Pancreas (tissue), 10 donors: ENCODE measurements at regions not wholly inside any gene's neighbourhood (a gene's known extent, or its start where the extent isn't known, plus 50 kb on each side); places are given as distances from the start of the nearest gene placed in this dataset.

Experiments
- ATAC-seq, 4 donors: fragments of 200-7000 bp; cut with Tn5 transposase; one replicate each; pipeline versions ENCODE4 v1.8.0 to v1.9.1; 2020; ENCODE audit warnings: mild to moderate bottlenecking in 4 of 4, moderate library complexity in 4 of 4
- DNase-seq, 6 donors: peaks; one replicate each; pipeline ENCODE4 v3.0.0-alpha.2; 2020
- FAIRE-seq: peaks from 2 replicates; lab custom pipeline; 2012; peaks lifted over from hg19 to GRCh38; lab: Jason Lieb, UNC
- H3K27ac ChIP-seq, 4 donors: fragments of 200-600 bp; sonication (generic); 1 replicate in 3 of 4; 2 replicates in 1 of 4; pipeline versions ENCODE4 v1.5.0 to v1.8.0; 2020
- H3K27me3 ChIP-seq, 4 donors: fragments of 200-600 bp; one replicate each; pipeline ENCODE4 v1.8.0; 2021
- H3K36me3 ChIP-seq, 3 donors: fragments of 200-600 bp; sonication (generic) in 1 of 3; one replicate each; pipeline versions ENCODE4 v1.5.0 to v1.8.0; 2020 to 2021
- H3K4me1 ChIP-seq, 3 donors: fragments of 200-600 bp; one replicate each; pipeline ENCODE4 v1.8.0; 2021
- H3K4me3 ChIP-seq, 4 donors: fragments of 200-600 bp; sonication (generic) in 2 of 4; one replicate each; pipeline versions ENCODE4 v1.5.0 to v1.8.0; 2020 to 2021
- H3K9me3 ChIP-seq, 4 donors: fragments of 200-600 bp; one replicate each; pipeline ENCODE4 v1.8.0; 2021
- WGBS, 2 donors: extraction: QIAGEN DNeasy Blood & Tissue Kit; methylation state at CpG; one replicate each; pipeline ENCODE4 v1.1.7; 2013; 5-methylcytosine and 5-hydroxymethylcytosine counted together
- intact Hi-C, 3 donors: fragments of 100-400 bp; cut with DNase I; formaldehyde crosslinking; loops; one replicate each; pipeline versions ENCODE4 v1.11.1 to v1.14.2; 2022
- TF ChIP-seq, protein P1 (sequence below), 4 donors: fragments of 200-600 bp; sonication (generic) in 3 of 4; IDR thresholded peaks; one replicate each; pipeline versions ENCODE4 v1.5.0 to v1.8.0; 2021; ENCODE audit warnings: antibody characterized with exemption in 4 of 4
- donor health status: healthy with polysubstance abuse.
- donor health status: DM: no; HTN: no; CAD: no; lungs with moderate emphysema.
- donor health status: DM: no; HTN: no; CAD: no.
- donor health status: control.
- donor health status: control.
- donor health status: Bipolar disorder and iron deficiency.
- donor health status: DM: yes; HTN: yes; CAD: no.
- donor health status: DM: no; HTN: no; CAD: no.
- donor health status: DM: no; HTN: no; CAD: no.
- donor health status: DM: yes; HTN: yes; CAD: no.

DNA sequence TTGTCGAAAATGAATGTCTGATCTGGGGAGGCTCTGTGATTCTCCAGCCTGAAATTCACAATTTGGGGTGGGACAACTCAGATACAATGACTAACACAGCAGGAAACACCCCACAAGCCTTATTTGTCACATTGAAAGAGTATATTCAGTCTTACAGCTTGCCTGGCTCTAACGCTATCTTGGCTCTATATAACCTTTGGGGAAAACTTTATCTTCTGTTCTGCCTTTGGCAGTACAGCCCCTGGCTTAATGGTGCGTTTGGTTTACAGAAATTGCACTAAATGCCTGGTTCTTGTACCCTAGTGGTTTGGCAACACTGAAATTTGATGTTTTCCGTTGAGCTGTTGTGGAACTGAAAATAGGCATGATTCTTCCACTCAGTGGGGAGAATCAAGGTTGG, 178.1 kb upstream of the VEGFC start:
- Histone ChIP-seq H3K36me3 (no peaks in the 10 kb centered on the region), H3K27me3 (no peaks in the 10 kb centered on the region), H3K4me1 (no peaks in the 10 kb centered on the region), H3K27ac (no peak overlapping the region), H3K9me3 (peaks cover 0 to 3% (median 0%) of the 10 kb centered on the region in 4 donors), H3K4me3 (no peak overlapping the region)
- 52 to 57% methylated on average over 4 of the region's 4 CpGs for WGBS, 2 donors
- no peak for ATAC-seq
- intact Hi-C loops = no loop called here
- no peak for DNase-seq
- no peak for FAIRE-seq
- TF ChIP-seq, protein P1, sequence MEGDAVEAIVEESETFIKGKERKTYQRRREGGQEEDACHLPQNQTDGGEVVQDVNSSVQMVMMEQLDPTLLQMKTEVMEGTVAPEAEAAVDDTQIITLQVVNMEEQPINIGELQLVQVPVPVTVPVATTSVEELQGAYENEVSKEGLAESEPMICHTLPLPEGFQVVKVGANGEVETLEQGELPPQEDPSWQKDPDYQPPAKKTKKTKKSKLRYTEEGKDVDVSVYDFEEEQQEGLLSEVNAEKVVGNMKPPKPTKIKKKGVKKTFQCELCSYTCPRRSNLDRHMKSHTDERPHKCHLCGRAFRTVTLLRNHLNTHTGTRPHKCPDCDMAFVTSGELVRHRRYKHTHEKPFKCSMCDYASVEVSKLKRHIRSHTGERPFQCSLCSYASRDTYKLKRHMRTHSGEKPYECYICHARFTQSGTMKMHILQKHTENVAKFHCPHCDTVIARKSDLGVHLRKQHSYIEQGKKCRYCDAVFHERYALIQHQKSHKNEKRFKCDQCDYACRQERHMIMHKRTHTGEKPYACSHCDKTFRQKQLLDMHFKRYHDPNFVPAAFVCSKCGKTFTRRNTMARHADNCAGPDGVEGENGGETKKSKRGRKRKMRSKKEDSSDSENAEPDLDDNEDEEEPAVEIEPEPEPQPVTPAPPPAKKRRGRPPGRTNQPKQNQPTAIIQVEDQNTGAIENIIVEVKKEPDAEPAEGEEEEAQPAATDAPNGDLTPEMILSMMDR (IDR thresholded peaks at IDR 0.05) = no peak

- intact Hi-C loops = no loop called here
- Histone ChIP-seq H3K4me3 (no peak overlapping the region), H3K4me1 (no peaks in the 10 kb centered on the region), H3K27ac (no peak overlapping the region), H3K9me3 (peaks cover 0 to 3% (median 0%) of the 10 kb centered on the region in 4 donors), H3K27me3 (no peaks in the 10 kb centered on the region), H3K36me3 (no peaks in the 10 kb centered on the region)
- TF ChIP-seq, protein P1 (IDR thresholded peaks at IDR 0.05) = no peak
- FAIRE-seq (no peak), DNase-seq (no peak), ATAC-seq (no peak)
- WGBS, 2 donors = 53 to 64% methylated on average over 7 of the region's 7 CpGs
These were observed 178.9 kb upstream of the VEGFC start for GRCh38 chr4:176971576-176972115.

DNA sequence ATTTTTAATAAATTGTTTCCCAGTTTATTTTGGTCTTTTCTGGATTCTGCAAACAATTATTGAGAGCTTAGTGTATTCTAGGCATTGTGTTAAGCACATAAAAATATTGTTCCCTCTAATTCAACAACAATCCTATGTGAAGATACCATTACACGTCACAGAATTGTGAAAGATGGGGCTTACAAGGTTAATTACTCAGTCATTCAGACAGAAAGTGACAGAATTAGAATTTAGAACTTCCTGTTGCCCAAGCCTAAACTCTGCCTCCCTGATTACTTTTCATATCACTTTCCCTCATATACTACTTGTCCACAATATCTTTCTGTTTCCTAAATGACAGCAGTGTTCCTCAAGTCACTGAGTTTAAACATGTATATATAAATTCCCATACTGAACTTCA, 186.7 kb upstream of the VEGFC start:
- H3K36me3 ChIP-seq = no peaks in the 10 kb centered on the region
- intact Hi-C loops = no loop called here
- DNase-seq = no peak
- WGBS, 2 donors = 17 to 28% methylated on average over 1 of the region's 1 CpG
- H3K27me3 ChIP-seq = no peaks in the 10 kb centered on the region
- H3K4me3 ChIP-seq = no peak overlapping the region
- TF ChIP-seq, protein P1 (IDR thresholded peaks at IDR 0.05) = no peak
- H3K9me3 ChIP-seq = peaks cover 0 to 3% (median 0%) of the 10 kb centered on the region in 4 donors
- FAIRE-seq = no peak
- H3K27ac ChIP-seq = no peak overlapping the region
- no peaks in the 10 kb centered on the region for H3K4me1 ChIP-seq
- ATAC-seq = no peak

DNA sequence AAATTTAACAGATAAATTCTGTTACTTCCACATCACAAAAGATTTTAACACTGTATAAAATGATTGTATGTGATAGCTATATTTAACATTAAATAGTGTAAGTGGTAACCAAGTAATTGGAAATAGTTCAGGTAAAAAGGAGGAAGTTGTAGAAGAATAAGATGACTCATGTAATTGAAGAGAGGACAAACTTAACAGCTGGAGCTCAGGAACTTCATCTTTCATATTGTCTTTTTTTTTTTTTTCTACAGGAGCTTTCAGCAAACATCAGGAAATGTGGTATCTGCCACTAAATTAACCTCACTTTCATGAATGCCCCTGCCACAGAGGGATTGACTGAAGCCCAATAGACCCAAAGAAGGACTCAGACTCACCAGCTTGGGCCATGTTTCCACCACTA, 188.4 kb upstream of the VEGFC start:
- TF ChIP-seq, protein P1 (IDR thresholded peaks at IDR 0.05) = no peak
- Histone ChIP-seq H3K9me3 (no peaks in the 10 kb centered on the region), H3K4me3 (no peak overlapping the region), H3K27ac (no peak overlapping the region), H3K36me3 (no peaks in the 10 kb centered on the region), H3K4me1 (no peaks in the 10 kb centered on the region), H3K27me3 (no peaks in the 10 kb centered on the region)
- ATAC-seq = no peak
- DNase-seq = no peak
- FAIRE-seq = no peak
- intact Hi-C loops = no loop called here

DNA sequence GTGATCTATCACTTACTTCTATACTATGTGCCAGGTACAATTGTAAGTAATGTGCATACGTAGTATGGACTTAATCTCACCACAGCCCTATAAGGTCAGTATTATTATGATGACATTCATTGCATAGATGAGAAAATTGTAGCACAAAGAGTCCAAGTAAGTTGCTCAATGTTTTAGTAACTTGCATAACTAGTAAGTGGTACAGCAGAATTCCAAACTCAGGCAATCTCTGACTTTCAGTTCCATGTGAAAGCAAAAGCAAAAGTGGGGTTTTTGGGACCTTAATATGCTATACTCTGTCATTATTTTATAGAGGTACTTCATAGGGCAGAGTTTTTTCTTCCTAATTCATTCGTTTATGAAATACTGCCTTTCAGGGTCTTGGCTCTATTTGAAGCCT, 188.8 kb upstream of the VEGFC start:
- 44 to 51% methylated on average over 2 of the region's 2 CpGs for WGBS, 2 donors
- FAIRE-seq = no peak
- Histone ChIP-seq H3K4me3 (no peak overlapping the region), H3K36me3 (no peaks in the 10 kb centered on the region), H3K9me3 (no peaks in the 10 kb centered on the region), H3K27me3 (no peaks in the 10 kb centered on the region), H3K27ac (no peak overlapping the region), H3K4me1 (no peaks in the 10 kb centered on the region)
- DNase-seq = no peak
- TF ChIP-seq, protein P1 (IDR thresholded peaks at IDR 0.05) = no peak
- intact Hi-C loops = no loop called here
- peak in 1 of 4 donors; percentile 34 for ATAC-seq
